Esophagus (tissue), 2 donors: ENCODE measurements at regions not wholly inside any gene's neighbourhood (a gene's known extent, or its start where the extent isn't known, plus 50 kb on each side); places are given as distances from the start of the nearest gene placed in this dataset.

Source experiments
- H3K27ac ChIP-seq, 2 donors: one replicate each; pipeline ENCODE4 v1.5.1; 2013; ENCODE audit warnings: low read depth in 2 of 2, mild to moderate bottlenecking in 2 of 2, inconsistent platforms in 1 of 2, low read length in 1 of 2, moderate library complexity in 1 of 2
- H3K27me3 ChIP-seq, 2 donors: one replicate each; pipeline ENCODE4 v1.6.1; 2013; ENCODE audit warnings: low read length in 2 of 2, control low read depth in 1 of 2, mild to moderate bottlenecking in 1 of 2; ENCODE audit not compliant: insufficient read depth in 2 of 2, control insufficient read depth in 1 of 2
- H3K36me3 ChIP-seq, 2 donors: one replicate each; pipeline ENCODE4 v1.6.1; 2013; ENCODE audit warnings: low read length in 1 of 2; ENCODE audit not compliant: control insufficient read depth in 2 of 2, insufficient read depth in 2 of 2
- H3K4me1 ChIP-seq, 2 donors: one replicate each; pipeline ENCODE4 v1.6.1; 2013; ENCODE audit warnings: low read length in 1 of 2; ENCODE audit not compliant: control insufficient read depth in 2 of 2, insufficient read depth in 2 of 2
- H3K4me3 ChIP-seq, 2 donors: one replicate each; pipeline ENCODE4 v1.5.1; 2013; ENCODE audit warnings: low read length in 2 of 2, mild to moderate bottlenecking in 2 of 2, low read depth in 1 of 2, moderate library complexity in 1 of 2
- H3K9me3 ChIP-seq, 2 donors: one replicate each; pipeline ENCODE4 v1.6.1; 2013; ENCODE audit warnings: mild to moderate bottlenecking in 2 of 2, low read depth in 1 of 2, low read length in 1 of 2, moderate library complexity in 1 of 2; ENCODE audit not compliant: control insufficient read depth in 2 of 2, insufficient read depth in 1 of 2
- WGBS, 2 donors: extraction: QIAGEN DNeasy Blood & Tissue Kit; methylation state at CpG; one replicate each; pipeline ENCODE4 v1.1.7; 2013; 5-methylcytosine and 5-hydroxymethylcytosine counted together
- donor health status: healthy with polysubstance abuse.
- donor health status: Bipolar disorder and iron deficiency.

DNA sequence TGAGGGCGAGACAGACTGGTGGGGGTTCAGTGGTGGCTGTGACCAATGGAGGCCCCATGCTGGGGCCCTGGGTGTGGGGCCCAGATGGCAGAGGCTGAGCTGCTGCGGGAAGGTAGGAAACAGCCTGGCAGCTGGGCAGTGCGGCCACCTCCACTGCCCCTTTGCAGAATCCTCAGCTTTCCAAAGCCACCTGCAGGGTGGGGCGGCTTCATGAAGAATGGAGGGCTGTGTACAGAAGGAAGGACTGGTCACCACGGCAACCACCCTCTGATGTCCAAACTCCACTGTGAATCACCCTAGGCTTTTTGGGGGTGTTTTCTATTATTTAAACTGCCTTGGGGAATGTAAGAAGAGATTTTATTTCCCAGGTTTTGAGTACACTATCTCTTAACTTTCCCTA, 166.3 kb upstream of the NAV2 start:
- H3K36me3 ChIP-seq, result no peaks in the 10 kb centered on the region
- H3K4me1 ChIP-seq, result no peaks in the 10 kb centered on the region
- 80 to 83% methylated on average over 5 of the region's 5 CpGs for WGBS, 2 donors
- H3K27ac ChIP-seq, result no peak overlapping the region
- no peaks in the 10 kb centered on the region for H3K9me3 ChIP-seq
- H3K4me3 ChIP-seq, result no peak overlapping the region
- H3K27me3 ChIP-seq, result peaks cover 0 to 3% of the 10 kb centered on the region in 2 donors

DNA sequence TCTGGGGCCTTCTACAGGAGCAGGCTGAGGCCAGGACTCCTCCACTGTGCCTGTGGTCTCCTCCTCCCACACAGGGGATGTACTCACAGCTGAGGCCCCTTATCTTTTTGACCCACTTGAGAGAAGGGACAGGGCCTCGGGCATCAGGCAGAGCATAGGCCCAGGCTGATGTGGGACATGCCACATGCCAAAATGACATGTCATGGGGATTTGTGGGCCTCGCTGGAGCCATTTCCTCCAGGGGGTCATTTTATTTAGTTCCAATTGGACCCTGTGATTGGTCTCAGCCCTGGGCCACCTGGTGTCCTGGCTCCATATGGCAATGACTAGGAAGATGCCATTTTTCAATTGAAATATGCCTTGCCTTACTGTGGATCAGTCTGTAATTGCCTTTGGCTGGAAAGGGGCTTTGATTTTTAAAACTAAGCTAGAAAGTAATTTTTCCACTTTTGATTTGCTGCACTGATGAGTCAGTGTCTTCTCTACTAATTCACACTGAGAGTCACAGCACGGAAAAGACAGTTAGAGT, 171.1 kb upstream of the NAV2 start:
- no peak overlapping the region for H3K27ac ChIP-seq
- H3K4me1 ChIP-seq, result peaks cover 0 to 2% of the 10 kb centered on the region in 2 donors
- H3K4me3 ChIP-seq, result no peak overlapping the region
- 77 to 88% methylated on average over 3 of the region's 3 CpGs for WGBS, 2 donors
- no peaks in the 10 kb centered on the region for H3K9me3 ChIP-seq
- H3K27me3 ChIP-seq, result peaks cover 0 to 3% of the 10 kb centered on the region in 2 donors
- H3K36me3 ChIP-seq, result no peaks in the 10 kb centered on the region

DNA sequence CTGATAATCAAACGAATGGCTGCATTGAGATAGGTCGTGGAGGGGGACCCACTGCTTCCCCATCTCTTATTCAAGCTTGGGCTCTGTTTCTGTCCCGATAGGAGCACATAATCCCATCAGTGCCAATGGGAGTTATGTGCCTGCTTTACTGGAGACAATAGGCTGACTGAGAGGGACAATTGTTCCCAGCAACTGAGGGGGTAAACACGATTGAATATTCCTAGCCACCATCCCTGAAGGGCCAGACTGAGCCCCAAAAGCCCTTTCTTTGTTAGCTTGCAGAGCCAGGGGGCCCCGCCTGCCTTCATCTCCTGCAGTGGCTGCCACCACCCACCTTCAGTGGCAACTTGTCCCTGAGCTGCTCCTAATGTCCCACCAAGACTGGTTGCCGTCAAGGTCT, 172.8 kb upstream of the NAV2 start:
- H3K27me3 ChIP-seq, result peaks cover 0 to 3% of the 10 kb centered on the region in 2 donors
- H3K4me3 ChIP-seq, result no peak overlapping the region
- no peak overlapping the region for H3K27ac ChIP-seq
- WGBS, 2 donors, result 75 to 80% methylated on average over 6 of the region's 6 CpGs
- peaks cover 0 to 2% of the 10 kb centered on the region in 2 donors for H3K4me1 ChIP-seq
- H3K36me3 ChIP-seq, result no peaks in the 10 kb centered on the region
- H3K9me3 ChIP-seq, result no peaks in the 10 kb centered on the region

DNA sequence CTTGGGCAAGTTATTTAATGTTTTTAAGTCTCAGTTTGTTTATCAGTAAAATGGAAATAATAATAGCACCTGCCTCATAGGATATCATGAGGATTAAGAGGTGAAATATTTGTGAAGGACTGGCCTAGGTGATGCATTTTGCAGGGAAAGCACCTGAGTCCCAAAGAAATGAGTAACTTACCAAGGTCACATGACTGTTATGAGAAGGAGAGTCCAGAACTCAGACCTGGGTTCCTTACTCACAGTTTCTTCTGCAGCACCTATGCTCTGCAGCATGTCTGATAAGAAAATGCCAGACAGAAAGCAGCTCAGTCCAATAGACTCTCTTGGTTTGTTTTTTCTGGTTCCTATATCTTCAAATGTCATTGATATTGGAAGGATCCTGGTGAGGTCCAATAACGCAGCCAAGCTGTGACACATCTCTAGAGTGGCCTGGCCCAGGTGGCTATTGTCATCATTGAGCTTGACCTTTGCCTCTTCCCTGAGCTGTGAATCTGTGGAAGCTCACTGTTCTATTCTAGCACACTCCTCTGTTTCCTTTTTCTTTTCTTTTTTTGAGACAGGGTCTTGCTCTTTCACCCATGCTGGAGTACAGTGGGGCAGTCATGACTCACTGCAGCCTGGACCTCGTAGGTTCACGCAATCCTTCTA, 174.7 kb upstream of the NAV2 start:
- Histone ChIP-seq H3K9me3 (no peaks in the 10 kb centered on the region), H3K36me3 (no peaks in the 10 kb centered on the region), H3K4me1 (peaks cover 0 to 2% of the 10 kb centered on the region in 2 donors), H3K27me3 (no peaks in the 10 kb centered on the region), H3K27ac (no peak overlapping the region), H3K4me3 (no peak overlapping the region)
- WGBS, 2 donors, result 73 to 88% methylated on average over 3 of the region's 3 CpGs

DNA sequence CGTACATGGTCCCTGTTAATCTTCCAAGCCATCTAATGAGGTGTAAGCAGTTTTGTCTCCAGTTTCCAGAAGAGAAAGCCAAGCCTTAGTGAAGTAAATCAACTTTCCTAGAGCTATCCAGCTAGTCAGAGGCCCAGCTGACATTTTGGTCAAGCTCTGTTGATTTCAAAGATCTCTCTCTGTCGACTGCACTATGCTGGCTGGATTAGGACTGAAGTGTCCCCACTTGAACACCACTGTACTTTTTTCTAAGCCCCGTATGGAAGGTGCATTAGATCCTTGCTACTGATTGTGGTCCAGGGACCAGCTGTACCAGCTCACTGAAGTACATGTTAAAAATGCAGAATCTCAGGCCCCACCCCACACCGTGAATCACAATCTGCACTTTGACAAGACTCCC, 176.5 kb upstream of the NAV2 start:
- no peaks in the 10 kb centered on the region for H3K9me3 ChIP-seq
- no peaks in the 10 kb centered on the region for H3K27me3 ChIP-seq
- H3K4me1 ChIP-seq, result peaks cover 0 to 2% of the 10 kb centered on the region in 2 donors
- H3K36me3 ChIP-seq, result no peaks in the 10 kb centered on the region
- H3K27ac ChIP-seq, result no peak overlapping the region
- H3K4me3 ChIP-seq, result no peak overlapping the region
- WGBS, 2 donors, result 49 to 50% methylated on average over 4 of the region's 4 CpGs

DNA sequence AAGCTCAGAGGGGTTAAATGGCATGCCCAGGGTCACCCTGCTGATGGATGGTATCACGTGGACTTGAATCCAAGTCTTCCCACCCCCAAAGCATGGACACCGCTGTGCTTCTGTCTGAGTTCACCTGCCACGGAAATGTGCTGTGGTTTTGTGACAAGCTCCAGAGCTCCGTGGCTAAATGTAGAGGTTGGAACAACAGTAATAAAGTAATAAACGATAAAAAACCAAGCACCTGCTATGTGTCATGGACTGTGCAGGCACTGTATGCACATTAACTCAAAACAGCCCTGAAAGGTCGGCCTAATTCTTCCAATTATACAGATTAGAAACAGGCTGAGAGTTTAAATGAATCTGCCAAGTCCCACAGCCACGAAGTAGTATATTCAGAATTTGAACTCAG, 182.1 kb upstream of the NAV2 start:
- Histone ChIP-seq H3K9me3 (no peaks in the 10 kb centered on the region), H3K4me1 (no peaks in the 10 kb centered on the region), H3K27ac (no peak overlapping the region), H3K36me3 (no peaks in the 10 kb centered on the region), H3K4me3 (no peak overlapping the region), H3K27me3 (no peaks in the 10 kb centered on the region)
- 70 to 82% methylated on average over 7 of the region's 7 CpGs for WGBS, 2 donors

DNA sequence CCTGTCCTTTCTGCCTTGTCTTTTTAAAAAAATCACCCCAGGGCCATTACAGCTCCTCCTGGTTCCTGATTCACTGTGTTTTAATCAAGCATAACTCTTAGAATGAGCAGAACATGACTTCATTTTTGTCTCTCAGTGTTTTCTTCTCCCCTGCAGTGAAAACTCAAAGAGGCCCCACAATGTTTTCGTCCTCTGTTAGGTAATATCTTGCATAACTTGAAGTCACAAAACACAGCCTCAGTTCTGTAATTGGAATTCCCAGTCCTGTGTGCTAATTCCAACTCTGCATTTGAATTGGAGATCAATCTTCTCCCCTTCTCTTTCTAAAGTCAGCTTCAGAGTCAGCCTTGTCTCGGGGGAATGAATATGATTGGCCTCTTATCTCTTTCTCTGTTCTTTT, 186.5 kb upstream of the NAV2 start:
- Histone ChIP-seq H3K4me3 (no peak overlapping the region), H3K27ac (no peak overlapping the region), H3K36me3 (no peaks in the 10 kb centered on the region), H3K27me3 (no peaks in the 10 kb centered on the region), H3K4me1 (no peaks in the 10 kb centered on the region), H3K9me3 (no peaks in the 10 kb centered on the region)
- WGBS, 2 donors, result 76 to 84% methylated on average over 2 of the region's 2 CpGs

DNA sequence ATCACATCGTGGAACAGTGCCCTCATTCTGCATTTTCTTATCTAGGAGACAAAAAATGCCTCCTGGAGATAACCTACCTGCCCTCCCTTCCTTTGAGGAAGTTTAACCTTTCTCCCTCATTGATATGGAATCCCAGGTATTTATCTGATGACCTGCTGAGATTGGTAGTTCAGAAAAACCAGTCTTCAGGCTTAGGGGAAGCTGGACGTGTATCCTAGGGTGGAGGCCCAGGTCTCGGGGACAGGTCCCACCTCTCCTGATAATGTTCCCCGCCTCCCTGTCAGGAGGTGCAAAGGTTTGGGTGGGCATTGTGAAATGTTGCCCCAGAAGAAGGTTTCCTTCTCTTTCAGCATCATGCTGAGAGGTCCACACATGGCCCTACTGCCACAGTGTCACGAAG, 186.9 kb upstream of the NAV2 start:
- H3K4me3 ChIP-seq, result no peak overlapping the region
- H3K27me3 ChIP-seq, result no peaks in the 10 kb centered on the region
- 78 to 80% methylated on average over 5 of the region's 5 CpGs for WGBS, 2 donors
- H3K4me1 ChIP-seq, result no peaks in the 10 kb centered on the region
- no peak overlapping the region for H3K27ac ChIP-seq
- no peaks in the 10 kb centered on the region for H3K9me3 ChIP-seq
- no peaks in the 10 kb centered on the region for H3K36me3 ChIP-seq

DNA sequence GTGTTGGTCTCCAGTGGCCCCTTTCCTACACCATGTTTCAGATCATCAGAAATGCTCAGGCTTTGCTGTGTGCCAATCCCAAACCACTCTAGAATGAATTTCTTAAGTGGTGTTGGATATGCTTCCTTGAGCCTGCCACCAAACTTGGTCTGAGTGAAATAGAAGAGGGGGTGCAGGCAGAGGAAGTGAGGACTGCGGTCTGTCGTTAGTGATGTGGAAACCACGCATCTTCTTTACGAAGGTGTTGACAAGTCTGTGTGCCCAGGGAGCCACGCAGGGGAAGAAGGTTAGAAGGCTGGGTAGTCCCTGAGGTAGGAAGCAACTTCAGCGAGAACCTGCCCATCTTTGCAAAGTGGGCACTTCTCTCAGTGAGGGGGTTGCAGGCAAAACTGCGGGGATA, 187.4 kb upstream of the NAV2 start:
- no peak overlapping the region for H3K27ac ChIP-seq
- no peak overlapping the region for H3K4me3 ChIP-seq
- no peaks in the 10 kb centered on the region for H3K4me1 ChIP-seq
- H3K27me3 ChIP-seq, result no peaks in the 10 kb centered on the region
- WGBS, 2 donors, result 85% methylated on average over 7 of the region's 7 CpGs
- no peaks in the 10 kb centered on the region for H3K36me3 ChIP-seq
- no peaks in the 10 kb centered on the region for H3K9me3 ChIP-seq

DNA sequence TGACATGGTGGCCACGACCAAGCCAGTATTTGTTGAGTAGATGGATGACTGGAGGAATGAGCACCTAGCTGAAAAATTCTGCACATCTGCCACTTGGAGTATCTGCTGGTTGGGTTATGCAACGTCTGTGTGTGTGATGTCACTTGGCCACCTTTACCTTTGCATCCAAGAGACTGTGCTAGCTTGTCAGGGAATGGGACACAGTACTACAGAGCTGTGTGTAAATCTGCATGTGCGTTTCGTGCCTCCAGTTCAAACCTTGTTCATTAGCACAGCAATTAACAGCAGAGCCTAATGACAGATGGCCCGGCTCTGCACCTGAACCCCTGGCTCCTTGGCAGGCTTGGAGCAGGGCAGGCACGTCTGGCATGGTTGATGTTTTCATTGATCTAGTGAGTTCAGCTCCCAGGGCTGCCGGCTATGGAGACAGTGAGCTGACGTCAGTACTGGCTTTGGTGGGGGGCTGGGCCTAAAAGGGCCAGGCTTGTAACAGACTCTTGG, 188.4 kb upstream of the NAV2 start:
- Histone ChIP-seq H3K27ac (no peak overlapping the region), H3K4me1 (no peaks in the 10 kb centered on the region), H3K4me3 (no peak overlapping the region), H3K27me3 (no peaks in the 10 kb centered on the region), H3K9me3 (no peaks in the 10 kb centered on the region), H3K36me3 (no peaks in the 10 kb centered on the region)
- WGBS, 2 donors, result 28 to 30% methylated on average over 8 of the region's 8 CpGs
